GM19239 (cell line): ENCODE measurements at regions not wholly inside any gene's neighbourhood (a gene's known extent, or its start where the extent isn't known, plus 50 kb on each side); places are given as distances from the start of the nearest gene placed in this dataset.
"Not testable (repeated sequence)": the region's sequence is repeated elsewhere in the genome, so short reads cannot be mapped to it uniquely, and the experiment has no call there.

Source experiments
- DNase-seq: peaks from one replicate; pipeline ENCODE4 v3.0.0; 2011; ENCODE audit warnings: low spot score; ENCODE audit not compliant: insufficient read length
- FAIRE-seq: peaks from 2 replicates; lab custom pipeline; 2011; peaks lifted over from hg19 to GRCh38; lab: Jason Lieb, UNC

GRCh38 chr5:136569875-136570274, 204.5 kb upstream of the TRPC7 start:
- DNase-seq, FAIRE-seq: not testable (repeated sequence)

- DNase-seq, FAIRE-seq: not testable (repeated sequence)
Observed at GRCh38 chr5:136565457-136565856, 200.1 kb upstream of the TRPC7 start.

GRCh38 chr5:136565050-136565449, 199.7 kb upstream of the TRPC7 start:
- FAIRE-seq = not testable (repeated sequence)

GRCh38 chr5:136564431-136564830, 199.1 kb upstream of the TRPC7 start:
- not testable (repeated sequence) for DNase-seq, FAIRE-seq

More at GRCh38 chr5:136565050-136565449, 199.7 kb upstream of the TRPC7 start:
- not testable (repeated sequence) for DNase-seq

GRCh38 chr5:136563489-136563888, 198.1 kb upstream of the TRPC7 start:
- DNase-seq (no peak), FAIRE-seq (no peak)

GRCh38 chr5:136560126-136560525, 194.8 kb upstream of the TRPC7 start:
- no peak for DNase-seq
- FAIRE-seq = no peak

- DNase-seq = no peak
- no peak for FAIRE-seq
Observed at GRCh38 chr5:136559651-136560050, 194.3 kb upstream of the TRPC7 start.

GRCh38 chr5:136547096-136547495, 181.8 kb upstream of the TRPC7 start:
- not testable (repeated sequence) for DNase-seq, FAIRE-seq

GRCh38 chr5:136546441-136546840, 181.1 kb upstream of the TRPC7 start:
- not testable (repeated sequence) for FAIRE-seq, DNase-seq

GRCh38 chr5:136545031-136545430, 179.7 kb upstream of the TRPC7 start:
- FAIRE-seq, DNase-seq: not testable (repeated sequence)

- no peak for FAIRE-seq
Observed at GRCh38 chr5:136538534-136538933, 173.2 kb upstream of the TRPC7 start.

GRCh38 chr5:136529081-136529480, 163.7 kb upstream of the TRPC7 start:
- FAIRE-seq = no peak
- no peak for DNase-seq

More at GRCh38 chr5:136538534-136538933, 173.2 kb upstream of the TRPC7 start:
- DNase-seq = no peak

GRCh38 chr5:136528481-136529030, 163.2 kb upstream of the TRPC7 start:
- DNase-seq (no peak), FAIRE-seq (no peak)

- FAIRE-seq (no peak), DNase-seq (no peak)
Observed at GRCh38 chr5:136527311-136527710, 162.0 kb upstream of the TRPC7 start.

- no peak for DNase-seq
- FAIRE-seq = no peak
Observed at GRCh38 chr5:136526791-136527190, 161.4 kb upstream of the TRPC7 start.

- FAIRE-seq (no peak), DNase-seq (no peak)
Observed at GRCh38 chr5:136526021-136526420, 160.7 kb upstream of the TRPC7 start.

- FAIRE-seq = no peak
- no peak for DNase-seq
Observed at GRCh38 chr5:136525597-136525996, 160.3 kb upstream of the TRPC7 start.

GRCh38 chr5:136522217-136522956, 157.0 kb upstream of the TRPC7 start:
- FAIRE-seq (no peak), DNase-seq (no peak)

- DNase-seq (no peak), FAIRE-seq (no peak)
Observed at GRCh38 chr5:136521696-136522095, 156.4 kb upstream of the TRPC7 start.

GRCh38 chr5:136518814-136519213, 153.5 kb upstream of the TRPC7 start:
- no peak for FAIRE-seq
- no peak for DNase-seq

- FAIRE-seq = no peak
- no peak for DNase-seq
Observed at GRCh38 chr5:136518174-136518573, 152.8 kb upstream of the TRPC7 start.

GRCh38 chr5:136517755-136518154, 152.4 kb upstream of the TRPC7 start:
- no peak for DNase-seq
- FAIRE-seq = no peak
